ENCODE measurements at regions not wholly inside any gene's neighbourhood (a gene's known extent, or its start where the extent isn't known, plus 50 kb on each side); places are given as distances from the start of the nearest gene placed in this dataset.

DNA sequence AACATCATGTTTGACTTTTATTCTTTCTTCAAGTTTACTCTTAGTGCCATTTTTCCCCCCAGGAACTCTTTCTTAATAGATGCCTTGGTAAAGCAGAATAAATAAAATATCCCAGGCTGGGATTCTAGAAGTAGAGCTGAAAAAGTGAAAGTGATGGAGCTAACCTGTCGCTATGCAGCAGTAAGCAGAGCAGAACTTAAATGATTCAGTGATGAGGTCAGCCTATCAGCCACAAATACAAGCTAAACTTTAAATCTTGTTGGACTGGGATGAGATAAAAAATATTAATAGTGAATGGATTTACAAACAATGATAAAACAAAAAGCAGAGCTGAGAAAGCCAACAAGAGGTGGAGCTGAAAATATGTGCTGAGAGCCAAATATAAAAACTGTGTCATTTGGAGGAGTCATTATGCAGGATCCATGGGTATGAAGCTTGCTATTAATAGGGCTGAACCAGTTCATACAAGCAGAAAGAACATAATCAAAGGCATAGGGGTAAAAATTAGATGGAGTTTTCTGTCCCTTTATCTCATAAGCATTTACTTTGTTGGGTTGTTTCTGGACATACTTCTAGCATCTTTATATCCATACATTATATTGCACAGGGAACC lies 877.8 kb downstream of the EPHA7 start:
- H3K36me3 ChIP-seq: no peaks in the 10 kb centered on the region
- H3K9me3 ChIP-seq: no peaks in the 10 kb centered on the region
- no peaks in the 10 kb centered on the region for H3K27me3 ChIP-seq
- no peaks in the 10 kb centered on the region for H3K4me1 ChIP-seq
- H3K27ac ChIP-seq: no peak overlapping the region
- no peak for DNase-seq
- no peak overlapping the region for H3K4me3 ChIP-seq
- TF ChIP-seq, protein P1, sequence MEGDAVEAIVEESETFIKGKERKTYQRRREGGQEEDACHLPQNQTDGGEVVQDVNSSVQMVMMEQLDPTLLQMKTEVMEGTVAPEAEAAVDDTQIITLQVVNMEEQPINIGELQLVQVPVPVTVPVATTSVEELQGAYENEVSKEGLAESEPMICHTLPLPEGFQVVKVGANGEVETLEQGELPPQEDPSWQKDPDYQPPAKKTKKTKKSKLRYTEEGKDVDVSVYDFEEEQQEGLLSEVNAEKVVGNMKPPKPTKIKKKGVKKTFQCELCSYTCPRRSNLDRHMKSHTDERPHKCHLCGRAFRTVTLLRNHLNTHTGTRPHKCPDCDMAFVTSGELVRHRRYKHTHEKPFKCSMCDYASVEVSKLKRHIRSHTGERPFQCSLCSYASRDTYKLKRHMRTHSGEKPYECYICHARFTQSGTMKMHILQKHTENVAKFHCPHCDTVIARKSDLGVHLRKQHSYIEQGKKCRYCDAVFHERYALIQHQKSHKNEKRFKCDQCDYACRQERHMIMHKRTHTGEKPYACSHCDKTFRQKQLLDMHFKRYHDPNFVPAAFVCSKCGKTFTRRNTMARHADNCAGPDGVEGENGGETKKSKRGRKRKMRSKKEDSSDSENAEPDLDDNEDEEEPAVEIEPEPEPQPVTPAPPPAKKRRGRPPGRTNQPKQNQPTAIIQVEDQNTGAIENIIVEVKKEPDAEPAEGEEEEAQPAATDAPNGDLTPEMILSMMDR (IDR thresholded peaks at IDR 0.05): no peak
- intact Hi-C loops (cut with DNase I; ENCODE audit: low total_unique reads): no loop called here

DNA sequence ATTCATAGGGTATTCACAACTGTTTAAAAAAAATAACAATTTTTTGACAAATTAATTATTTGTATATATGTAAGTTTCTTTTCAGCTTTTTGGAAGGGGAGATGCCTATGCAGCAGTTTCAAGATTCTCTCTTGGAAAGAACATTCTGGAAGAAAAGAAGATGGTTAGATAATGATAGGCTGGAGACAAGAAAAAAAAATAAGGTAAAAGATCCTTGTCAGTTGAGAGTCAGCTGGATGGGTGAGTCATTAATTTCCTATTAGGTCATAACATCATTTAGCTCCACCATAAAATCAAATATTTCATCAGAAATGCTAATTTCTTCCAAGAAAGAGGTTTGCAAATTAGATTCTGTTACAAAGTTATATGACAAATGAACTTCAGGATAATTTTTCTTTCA lies 880.4 kb downstream of the EPHA7 start:
- no peaks in the 10 kb centered on the region for H3K4me1 ChIP-seq
- no peak overlapping the region for H3K4me3 ChIP-seq
- no peaks in the 10 kb centered on the region for H3K9me3 ChIP-seq
- H3K36me3 ChIP-seq: no peaks in the 10 kb centered on the region
- H3K27ac ChIP-seq: no peak overlapping the region
- DNase-seq: no peak
- TF ChIP-seq, protein P1 (IDR thresholded peaks at IDR 0.05): no peak
- no peaks in the 10 kb centered on the region for H3K27me3 ChIP-seq
- intact Hi-C loops (cut with DNase I; ENCODE audit: low total_unique reads): no loop called here

DNA sequence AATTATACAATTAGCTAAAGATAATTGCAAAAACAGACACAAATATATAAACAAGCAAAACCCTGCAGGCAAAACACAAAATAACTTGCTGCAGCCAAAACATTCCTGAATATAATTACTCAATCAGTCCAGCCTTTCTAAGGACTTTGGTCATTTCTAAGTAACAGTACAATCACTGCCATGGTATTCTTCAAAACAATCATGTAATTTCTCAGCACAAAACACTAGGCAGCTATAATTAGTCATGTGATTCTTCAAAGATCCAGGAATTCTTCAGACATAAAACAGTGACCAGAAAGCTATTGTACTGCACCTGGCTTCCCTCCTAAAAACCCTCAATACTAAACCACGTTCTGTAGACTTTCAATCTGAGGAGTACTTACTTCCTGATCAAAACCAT lies 881.1 kb downstream of the EPHA7 start:
- intact Hi-C loops (cut with DNase I; ENCODE audit: low total_unique reads): no loop called here
- TF ChIP-seq, protein P1 (IDR thresholded peaks at IDR 0.05): no peak
- H3K9me3 ChIP-seq: no peaks in the 10 kb centered on the region
- H3K27me3 ChIP-seq: no peaks in the 10 kb centered on the region
- no peaks in the 10 kb centered on the region for H3K4me1 ChIP-seq
- no peaks in the 10 kb centered on the region for H3K36me3 ChIP-seq
- H3K27ac ChIP-seq: no peak overlapping the region
- DNase-seq: no peak
- no peak overlapping the region for H3K4me3 ChIP-seq

DNA sequence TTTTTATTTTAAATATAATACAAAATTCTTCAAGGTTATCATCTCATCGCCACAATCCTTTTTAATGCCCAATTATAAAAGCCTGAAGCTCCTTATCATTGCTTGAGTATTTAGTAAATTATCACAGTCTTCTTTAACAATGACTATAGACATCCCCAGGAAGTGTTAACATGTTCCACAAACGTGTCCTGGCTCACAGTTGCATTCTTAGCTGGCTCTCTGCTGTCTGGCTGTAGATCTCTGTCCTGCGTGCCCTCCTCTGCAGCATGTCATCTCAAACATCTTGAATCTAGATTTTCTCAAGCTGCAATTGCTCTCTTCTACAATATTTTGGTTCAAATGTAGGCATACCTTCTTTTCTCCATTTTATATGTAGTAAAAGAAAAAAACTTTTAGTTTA lies 885.2 kb downstream of the EPHA7 start:
- no peaks in the 10 kb centered on the region for H3K4me1 ChIP-seq
- no peaks in the 10 kb centered on the region for H3K9me3 ChIP-seq
- no peaks in the 10 kb centered on the region for H3K27me3 ChIP-seq
- H3K4me3 ChIP-seq: no peak overlapping the region
- no peaks in the 10 kb centered on the region for H3K36me3 ChIP-seq
- no peak for DNase-seq
- H3K27ac ChIP-seq: no peak overlapping the region
- TF ChIP-seq, protein P1 (IDR thresholded peaks at IDR 0.05): no peak
- intact Hi-C loops (cut with DNase I; ENCODE audit: low total_unique reads): no loop called here

DNA sequence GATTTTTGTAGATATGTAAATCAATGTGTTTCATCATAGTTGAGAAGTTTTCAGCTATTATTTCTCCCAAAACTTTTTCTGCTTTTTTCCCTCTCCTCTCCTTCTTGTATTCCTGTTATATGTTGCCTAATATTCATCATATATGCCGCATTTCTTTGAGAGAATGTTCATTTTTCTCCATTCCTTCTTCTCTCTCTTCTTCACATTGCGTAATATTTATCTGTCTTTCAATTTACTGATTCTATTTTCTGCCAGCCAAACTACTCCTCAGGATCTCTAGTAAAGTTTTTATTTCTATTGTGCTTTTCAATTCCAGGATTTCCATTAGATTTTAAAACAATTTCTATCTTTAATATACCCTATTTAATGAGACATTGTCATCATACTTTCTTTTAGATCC lies 896.8 kb downstream of the EPHA7 start:
- TF ChIP-seq, protein P1 (IDR thresholded peaks at IDR 0.05): no peak
- no peaks in the 10 kb centered on the region for H3K27me3 ChIP-seq
- DNase-seq: no peak
- H3K4me1 ChIP-seq: no peaks in the 10 kb centered on the region
- H3K36me3 ChIP-seq: no peaks in the 10 kb centered on the region
- H3K4me3 ChIP-seq: no peak overlapping the region
- H3K27ac ChIP-seq: no peak overlapping the region
- intact Hi-C loops (cut with DNase I; ENCODE audit: low total_unique reads): no loop called here
- no peaks in the 10 kb centered on the region for H3K9me3 ChIP-seq

DNA sequence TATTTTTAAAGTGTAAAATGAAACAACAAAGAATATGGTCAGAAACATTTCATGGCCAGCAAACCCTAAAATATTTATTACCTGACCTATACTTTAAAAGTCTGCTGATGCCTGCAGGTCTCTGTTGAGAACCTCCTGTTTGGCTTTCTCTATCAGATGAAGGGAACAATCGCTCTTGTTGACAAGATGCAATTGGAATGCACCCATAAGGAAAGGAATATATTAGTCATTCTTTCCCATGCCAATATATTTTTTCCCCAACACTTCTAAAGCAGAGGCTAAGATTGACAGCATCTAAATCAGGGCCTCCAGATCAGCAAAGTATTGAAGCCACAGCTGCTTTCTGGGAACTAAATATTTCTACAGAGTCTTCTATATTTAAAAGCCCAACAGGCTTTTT lies 897.8 kb downstream of the EPHA7 start:
- TF ChIP-seq, protein P1 (IDR thresholded peaks at IDR 0.05): no peak
- H3K4me1 ChIP-seq: no peaks in the 10 kb centered on the region
- no peaks in the 10 kb centered on the region for H3K27me3 ChIP-seq
- DNase-seq: no peak
- no peak overlapping the region for H3K4me3 ChIP-seq
- H3K9me3 ChIP-seq: no peaks in the 10 kb centered on the region
- no peak overlapping the region for H3K27ac ChIP-seq
- intact Hi-C loops (cut with DNase I; ENCODE audit: low total_unique reads): no loop called here
- H3K36me3 ChIP-seq: no peaks in the 10 kb centered on the region
